H1 (cell line): ENCODE measurements at regions not wholly inside any gene's neighbourhood (a gene's known extent, or its start where the extent isn't known, plus 50 kb on each side); places are given as distances from the start of the nearest gene placed in this dataset.

Experiments
- CTCF ChIA-PET: fragments of 300-600 bp; sonication (Branson Sonifier 250); formaldehyde crosslinking; loops from one replicate; lab custom pipeline; 2021; ENCODE audit not compliant: partially characterized antibody; lab: Charles Lee
- POLR2A ChIA-PET: fragments of 300-600 bp; sonication (Branson Sonifier 250); formaldehyde crosslinking; loops from one replicate; lab custom pipeline; 2021; ENCODE audit warnings: inconsistent platforms; ENCODE audit not compliant: partially characterized antibody; lab: Charles Lee
- DNase-seq, 2 experiments: peaks; one replicate each; pipeline versions ENCODE4 v3.0.0 to v3.0.0-alpha.2; 2010 to 2022; ENCODE audit warnings: low spot score in 2 of 2, low read depth in 1 of 2, mixed read lengths in 1 of 2
- FAIRE-seq: peaks from 2 replicates; lab custom pipeline; 2011; peaks lifted over from hg19 to GRCh38; lab: Jason Lieb, UNC
- H2AFZ ChIP-seq: 2 replicates; pipeline ENCODE4 v1.8.1; 2012; ENCODE audit warnings: low read length, inconsistent platforms
- H2AK5ac ChIP-seq: 2 replicates; pipeline ENCODE4 v1.6.1; 2013; ENCODE audit warnings: low read depth, low read length
- H2BK120ac ChIP-seq: replicated peaks from 2 replicates; pipeline ENCODE3; 2013; ENCODE audit warnings: low read depth, low read length, inconsistent platforms
- H2BK12ac ChIP-seq: 2 replicates; pipeline ENCODE4 v1.6.1; 2013; ENCODE audit warnings: low read depth, low read length
- H2BK15ac ChIP-seq: 2 replicates; pipeline ENCODE4 v1.6.1; 2013; ENCODE audit warnings: low read length
- H2BK20ac ChIP-seq: 2 replicates; pipeline ENCODE4 v1.6.1; 2013; ENCODE audit warnings: low read length
- H2BK5ac ChIP-seq: 2 replicates; pipeline ENCODE4 v1.6.1; 2013; ENCODE audit warnings: low read depth, low read length
- H3K14ac ChIP-seq: 2 replicates; pipeline ENCODE4 v1.6.1; 2013; ENCODE audit warnings: inconsistent platforms; ENCODE audit not compliant: insufficient read length
- H3K18ac ChIP-seq: 2 replicates; pipeline ENCODE4 v1.6.1; 2013; ENCODE audit warnings: low read length; ENCODE audit errors: extremely low read depth
- H3K23ac ChIP-seq: 2 replicates; pipeline ENCODE4 v1.6.1; 2013; ENCODE audit warnings: inconsistent platforms; ENCODE audit not compliant: insufficient read length
- H3K23me2 ChIP-seq: 2 replicates; pipeline ENCODE4 v1.6.1; 2013; ENCODE audit warnings: low read depth, low read length
- H3K27ac ChIP-seq: 2 replicates; pipeline ENCODE4 v1.6.1; 2011; ENCODE audit warnings: low read depth, low read length, inconsistent platforms
- H3K27me3 ChIP-seq, 4 experiments: replicated peaks in 1 of 4; 1 replicate in 1 of 4; 2 replicates in 3 of 4; pipeline versions ENCODE4 v1.6.1 to v1.8.1; 2011 to 2013; ENCODE audit warnings: low read length in 3 of 4, mild to moderate bottlenecking in 3 of 4, inconsistent platforms in 2 of 4, mixed read lengths in 2 of 4, moderate library complexity in 1 of 4; ENCODE audit not compliant: control insufficient read depth in 3 of 4, insufficient read depth in 3 of 4; ENCODE audit errors: extremely low read depth in 1 of 4
- H3K36me3 ChIP-seq, 4 experiments: 2 replicates each; pipeline versions ENCODE4 v1.6.1 to v1.8.1; 2011 to 2013; ENCODE audit warnings: mild to moderate bottlenecking in 4 of 4, low read length in 3 of 4, moderate library complexity in 2 of 4, control low read depth in 1 of 4, inconsistent platforms in 1 of 4; ENCODE audit not compliant: insufficient read depth in 4 of 4, control insufficient read depth in 2 of 4
- H3K4ac ChIP-seq: replicated peaks from 2 replicates; pipeline ENCODE3; 2013; ENCODE audit warnings: low read length, low read depth, mixed read lengths, inconsistent platforms; ENCODE audit not compliant: insufficient read length
- H3K4me1 ChIP-seq, 4 experiments: replicated peaks in 1 of 4; 1 replicate in 1 of 4; 2 replicates in 3 of 4; pipeline versions ENCODE4 v1.6.1 to v1.8.1; 2011 to 2013; ENCODE audit warnings: low read length in 3 of 4, inconsistent platforms in 2 of 4, mixed read lengths in 1 of 4; ENCODE audit not compliant: insufficient read depth in 4 of 4, control insufficient read depth in 3 of 4
- H3K4me2 ChIP-seq, 2 experiments: 2 replicates each; pipeline versions ENCODE4 v1.6.1 to v1.8.1; 2011 to 2013; ENCODE audit warnings: low read depth in 2 of 2, low read length in 2 of 2, control low read depth in 1 of 2, inconsistent platforms in 1 of 2, mild to moderate bottlenecking in 1 of 2; ENCODE audit not compliant: insufficient read depth in 1 of 2
- H3K4me3 ChIP-seq, 4 experiments: fragments of 200-600, 300-600 bp in 1 of 4; sonication (generic), shearing (Covaris generic), sonication (Bioruptor Twin) in 1 of 4; 2 replicates each; pipeline versions ENCODE4 v1.5.1 to v1.8.1; 2011 to 2016; ENCODE audit warnings: low read length in 4 of 4, low read depth in 3 of 4, control low read depth in 2 of 4, inconsistent platforms in 2 of 4, mild to moderate bottlenecking in 2 of 4, mixed read lengths in 1 of 4, moderate library complexity in 1 of 4; ENCODE audit not compliant: insufficient read depth in 2 of 4; ENCODE audit errors: extremely low read depth in 1 of 4
- H3K56ac ChIP-seq: replicated peaks from 2 replicates; pipeline ENCODE3; 2013; ENCODE audit warnings: low read depth, mild to moderate bottlenecking, mixed read lengths, low read length, inconsistent platforms; ENCODE audit not compliant: insufficient read length
- H3K79me1 ChIP-seq: 2 replicates; pipeline ENCODE4 v1.6.1; 2013; ENCODE audit warnings: low read depth, low read length, control low read depth
- H3K79me2 ChIP-seq, 2 experiments: 2 replicates each; pipeline versions ENCODE4 v1.6.1 to v1.8.1; 2012 to 2013; ENCODE audit warnings: low read length in 2 of 2, mild to moderate bottlenecking in 2 of 2, inconsistent platforms in 1 of 2; ENCODE audit not compliant: insufficient read depth in 2 of 2, control insufficient read depth in 1 of 2
- H3K9ac ChIP-seq, 4 experiments: replicated peaks in 1 of 4; 1 replicate in 1 of 4; 2 replicates in 3 of 4; pipeline versions ENCODE4 v1.6.1 to v1.8.1; 2011 to 2013; ENCODE audit warnings: low read depth in 3 of 4, low read length in 3 of 4, control low read depth in 2 of 4, mild to moderate bottlenecking in 2 of 4, moderate library complexity in 2 of 4, inconsistent platforms in 1 of 4; ENCODE audit errors: extremely low read depth in 1 of 4
- H3K9me3 ChIP-seq, 2 experiments: 2 replicates each; pipeline versions ENCODE4 v1.6.1 to v1.8.1; 2012 to 2013; ENCODE audit warnings: mild to moderate bottlenecking in 2 of 2, moderate library complexity in 2 of 2, control low read depth in 1 of 2, inconsistent platforms in 1 of 2, low read depth in 1 of 2, low read length in 1 of 2, mixed read lengths in 1 of 2; ENCODE audit not compliant: insufficient read depth in 2 of 2
- H4K20me1 ChIP-seq, 2 experiments: replicated peaks in 1 of 2; 2 replicates each; pipeline versions ENCODE3 to v1.8.1; 2011 to 2013; ENCODE audit warnings: inconsistent platforms in 2 of 2, low read length in 2 of 2, mild to moderate bottlenecking in 1 of 2; ENCODE audit not compliant: insufficient read depth in 2 of 2, control insufficient read depth in 1 of 2
- H4K5ac ChIP-seq: 2 replicates; pipeline ENCODE4 v1.6.1; 2013; ENCODE audit warnings: low read length, low read depth, mixed read lengths, inconsistent platforms; ENCODE audit not compliant: insufficient read length
- H4K8ac ChIP-seq: 2 replicates; pipeline ENCODE4 v1.8.0; 2013; ENCODE audit warnings: mild to moderate bottlenecking, moderate library complexity, low read length, inconsistent platforms; ENCODE audit not compliant: insufficient read depth; ENCODE audit errors: extremely low read depth
- H4K91ac ChIP-seq: replicated peaks from 2 replicates; pipeline ENCODE3; 2013; ENCODE audit warnings: low read length, mixed read lengths, inconsistent platforms; ENCODE audit not compliant: insufficient read length
- CHD1 ChIP-seq: IDR thresholded peaks from 2 replicates; pipeline ENCODE4 v1.6.1; 2012; ENCODE audit warnings: low read depth, low read length, improper control_type of control experiment
- CHD2 ChIP-seq: IDR thresholded peaks from 2 replicates; pipeline ENCODE4 v1.6.1; 2012; ENCODE audit warnings: low read length, improper control_type of control experiment
- CTBP2 ChIP-seq: IDR thresholded peaks from 2 replicates; pipeline ENCODE4 v1.7.0; 2011; ENCODE audit warnings: borderline replicate concordance, mild to moderate bottlenecking, moderate library complexity, mixed read lengths, low read length; ENCODE audit not compliant: insufficient read depth, insufficient read length
- EZH2 ChIP-seq: fragments of 200-600 bp; sonication (generic); IDR thresholded peaks from 2 replicates; pipeline ENCODE4 v1.7.1; 2012; ENCODE audit warnings: low read depth, mild to moderate bottlenecking, moderate library complexity, low read length, inconsistent platforms; ENCODE audit not compliant: severe bottlenecking
- GABPA ChIP-seq: IDR thresholded peaks from 2 replicates; pipeline ENCODE4 v1.6.1; 2011; ENCODE audit warnings: mild to moderate bottlenecking, low read length, moderate library complexity, borderline replicate concordance; ENCODE audit not compliant: insufficient read depth
- HDAC2 ChIP-seq, 2 experiments: fragments of 300-600 bp in 1 of 2; sonication (generic) in 1 of 2; IDR thresholded peaks; 2 replicates each; pipeline ENCODE4 v1.6.1; 2011 to 2012; ENCODE audit warnings: low read depth in 2 of 2, low read length in 2 of 2, mild to moderate bottlenecking in 2 of 2, moderate library complexity in 2 of 2, borderline replicate concordance in 1 of 2, inconsistent platforms in 1 of 2
- HDAC6 ChIP-seq: IDR thresholded peaks from one replicate; pipeline ENCODE4 v1.7.1; 2012; ENCODE audit warnings: low read depth, mild to moderate bottlenecking, inconsistent platforms, low read length, moderate library complexity
- NANOG ChIP-seq: IDR thresholded peaks from 2 replicates; pipeline ENCODE4 v1.6.1; 2011; ENCODE audit warnings: low read length, low read depth, mild to moderate bottlenecking, inconsistent platforms; ENCODE audit not compliant: insufficient read depth, poor library complexity, severe bottlenecking
- RFX5 ChIP-seq: IDR thresholded peaks from 2 replicates; pipeline ENCODE4 v1.6.1; 2011; ENCODE audit warnings: low read depth, low read length, improper control_type of control experiment, borderline replicate concordance
- SP1 ChIP-seq: IDR thresholded peaks from 2 replicates; pipeline ENCODE4 v1.6.1; 2011; ENCODE audit warnings: low read depth, low read length
- SUZ12 ChIP-seq: fragments of 200-600 bp; sonication (generic); IDR thresholded peaks from 2 replicates; pipeline ENCODE4 v1.6.1; 2012; ENCODE audit warnings: mild to moderate bottlenecking, inconsistent platforms, low read length, moderate library complexity, mixed read lengths
- WGBS, 2 experiments: shearing (Covaris generic) in 1 of 2; methylation state at CpG; one replicate each; pipeline versions ENCODE4 v1.1.6 to v1.1.7; 2013 to 2015; ENCODE audit warnings: low lambda C conversion rate in 2 of 2, mixed read lengths in 2 of 2, inconsistent platforms in 1 of 2, low coverage in 1 of 2, missing lambda C conversion rate in 1 of 2; ENCODE audit not compliant: insufficient replicate concordance in 2 of 2, insufficient coverage in 1 of 2, insufficient read length in 1 of 2; ENCODE audit errors: extremely low coverage in 1 of 2, missing lambda C conversion rate in 1 of 2; 5-methylcytosine and 5-hydroxymethylcytosine counted together

- H2BK12ac ChIP-seq = no peak overlapping the region
- no peak overlapping the region for H4K8ac ChIP-seq
- H4K91ac ChIP-seq = no peak overlapping the region
- WGBS, 2 experiments = 98% methylated on average over 5 of the region's 5 CpGs; no CpG with 5 or more reads in 1 of the 2 experiments
- no peak overlapping the region for H3K18ac ChIP-seq
- TF ChIP-seq EZH2 (no peak), HDAC6 (no peak), HDAC2 (IDR thresholded peaks at IDR 0.05; ENCODE audit: borderline replicate concordance in 1 of 2, low read depth in 2 of 2, low read length in 2 of 2) (no peak), CHD2 (no peak), SP1 (no peak), NANOG (no peak), CHD1 (no peak), SUZ12 (no peak), GABPA (no peak), CTBP2 (no peak), RFX5 (no peak)
- no peak overlapping the region for H3K27ac ChIP-seq
- no peaks in the 10 kb centered on the region for H4K20me1 ChIP-seq
- ChIA-PET POLR2A (no interaction called here), CTCF (interaction anchor here (1.0 to 1.2 kb wide), 3 partner anchors 71 to 220 kb away, joined by 3 to 4 read pairs (median 3); no protein-coding TSS in a partner anchor)
- H3K56ac ChIP-seq = no peak overlapping the region
- H2BK5ac ChIP-seq = no peak overlapping the region
- no peaks in the 10 kb centered on the region for H3K36me3 ChIP-seq
- H3K4me1 ChIP-seq = no peaks in the 10 kb centered on the region; a peak in 1 of 7 replicates
- H3K4ac ChIP-seq = no peak overlapping the region
- H3K4me2 ChIP-seq = no peak overlapping the region
- no peaks in the 10 kb centered on the region for H3K9me3 ChIP-seq
- H2BK15ac ChIP-seq = no peak overlapping the region
- H3K79me2 ChIP-seq = no peaks in the 10 kb centered on the region
- FAIRE-seq = no peak
- no peak overlapping the region for H2AFZ ChIP-seq
- no peak overlapping the region for H3K4me3 ChIP-seq
- no peak for DNase-seq
- H3K14ac ChIP-seq = no peak overlapping the region
- no peaks in the 10 kb centered on the region for H3K23me2 ChIP-seq
- H3K27me3 ChIP-seq = no peaks in the 10 kb centered on the region; a peak in 1 of 7 replicates
- no peaks in the 10 kb centered on the region for H3K79me1 ChIP-seq
- H2BK20ac ChIP-seq = no peak overlapping the region
- no peak overlapping the region for H3K23ac ChIP-seq
- no peak overlapping the region for H2AK5ac ChIP-seq
- H2BK120ac ChIP-seq = no peak overlapping the region
- H3K9ac ChIP-seq = no peak overlapping the region
- no peak overlapping the region for H4K5ac ChIP-seq
These were observed 109.3 kb upstream of the LINC00305 start for GRCh38 chr18:64258111-64258650.
